WTC11 (cell line): ENCODE measurements at regions not wholly inside any gene's neighbourhood (a gene's known extent, or its start where the extent isn't known, plus 50 kb on each side); places are given as distances from the start of the nearest gene placed in this dataset.

Source experiments
- ATAC-seq: fragments of 200-7000 bp; cut with Tn5 transposase; 2 replicates; pipeline ENCODE4 v1.10.0; 2021; ENCODE audit warnings: mild to moderate bottlenecking, moderate library complexity
- CTCF ChIA-PET: fragments of 300-600 bp; sonication (Branson Sonifier 250); formaldehyde crosslinking; loops from one replicate; lab custom pipeline; 2021; ENCODE audit warnings: antibody characterized with exemption; lab: Charles Lee
- POLR2A ChIA-PET: fragments of 350-600 bp; sonication (Branson Sonifier 250); formaldehyde crosslinking; loops from one replicate; lab custom pipeline; 2021; ENCODE audit warnings: antibody characterized with exemption; lab: Charles Lee
- DNase-seq: peaks from one replicate; pipeline ENCODE4 v3.0.0; 2021; ENCODE audit warnings: low spot score
- H3K27ac Mint-ChIP-seq: 2 replicates; pipeline ENCODE4 v1.8.0; 2021; ENCODE audit warnings: mixed read lengths
- H3K27me3 Mint-ChIP-seq: 2 replicates; pipeline ENCODE4 v1.8.0; 2021; ENCODE audit warnings: low read depth, mild to moderate bottlenecking, moderate library complexity, mixed read lengths
- H3K36me3 Mint-ChIP-seq: 2 replicates; pipeline ENCODE4 v1.8.0; 2021; ENCODE audit warnings: mixed read lengths
- H3K4me1 Mint-ChIP-seq: 2 replicates; pipeline ENCODE4 v1.8.0; 2022; ENCODE audit warnings: mixed read lengths
- H3K4me3 Mint-ChIP-seq: 2 replicates; pipeline ENCODE4 v1.8.0; 2021; ENCODE audit warnings: mild to moderate bottlenecking, moderate library complexity, mixed read lengths
- H3K9me3 Mint-ChIP-seq: 2 replicates; pipeline ENCODE4 v1.8.0; 2021; ENCODE audit warnings: mixed read lengths
- FOXJ3 ChIP-seq: sonication (generic); formaldehyde crosslinking; IDR thresholded peaks from 2 replicates; pipeline ENCODE4 v1.9.0; 2021; ENCODE audit warnings: missing genetic modification reagents, mild to moderate bottlenecking, borderline replicate concordance
- FOXP1 ChIP-seq: sonication (generic); formaldehyde crosslinking; IDR thresholded peaks from 2 replicates; pipeline ENCODE4 v1.8.0; 2022; ENCODE audit warnings: missing genetic modification reagents, mild to moderate bottlenecking, moderate library complexity, borderline replicate concordance
- HMGA2 ChIP-seq: fragments of 250-450 bp; sonication (Bioruptor Pico); IDR thresholded peaks from 2 replicates; pipeline ENCODE4 v1.4.0; 2021; ENCODE audit warnings: mild to moderate bottlenecking, moderate library complexity
- JUN ChIP-seq: sonication (generic); formaldehyde crosslinking; IDR thresholded peaks from 2 replicates; pipeline ENCODE4 v1.8.0; 2023; ENCODE audit warnings: mild to moderate bottlenecking, missing genetic modification reagents
- KAT7 ChIP-seq: sonication (generic); formaldehyde crosslinking; IDR thresholded peaks from 2 replicates; pipeline ENCODE4 v1.8.1; 2023; ENCODE audit warnings: missing genetic modification reagents, mild to moderate bottlenecking, borderline replicate concordance
- NFATC4 ChIP-seq: fragments of 250-450 bp; sonication (Bioruptor Pico); IDR thresholded peaks from 2 replicates; pipeline ENCODE4 v1.9.0; 2021; ENCODE audit warnings: mild to moderate bottlenecking
- NFE2L1 ChIP-seq: sonication (generic); formaldehyde crosslinking; IDR thresholded peaks from 2 replicates; pipeline ENCODE4 v1.8.1; 2023; ENCODE audit warnings: missing genetic modification reagents
- NFYB ChIP-seq: sonication (generic); formaldehyde crosslinking; conservative IDR thresholded peaks from 2 replicates; pipeline ENCODE4 v1.8.0; 2022; ENCODE audit warnings: low read depth, missing genetic modification reagents
- RELA ChIP-seq: sonication (generic); formaldehyde crosslinking; IDR thresholded peaks from 2 replicates; pipeline ENCODE4 v1.8.1; 2022; ENCODE audit warnings: missing genetic modification reagents, mild to moderate bottlenecking, borderline replicate concordance
- RORB ChIP-seq: fragments of 250-450 bp; sonication (Bioruptor Pico); IDR thresholded peaks from 2 replicates; pipeline ENCODE4 v1.9.0; 2021; ENCODE audit warnings: mild to moderate bottlenecking
- TP53 ChIP-seq: sonication (generic); formaldehyde crosslinking; IDR thresholded peaks from 2 replicates; pipeline ENCODE4 v1.8.1; 2023; ENCODE audit warnings: mild to moderate bottlenecking, missing genetic modification reagents
- ZNF138 ChIP-seq: sonication (generic); formaldehyde crosslinking; conservative IDR thresholded peaks from 2 replicates; pipeline ENCODE4 v1.8.1; 2022; ENCODE audit warnings: mild to moderate bottlenecking, moderate library complexity, missing genetic modification reagents
- ZNF416 ChIP-seq: fragments of 250-450 bp; sonication (Bioruptor Pico); IDR thresholded peaks from 2 replicates; pipeline ENCODE4 v1.9.0; 2021; ENCODE audit warnings: mild to moderate bottlenecking, inconsistent platforms
- ZNF671 ChIP-seq: fragments of 250-450 bp; sonication (Bioruptor Pico); IDR thresholded peaks from 2 replicates; pipeline ENCODE4 v1.8.0; 2021; ENCODE audit warnings: mild to moderate bottlenecking
- TF ChIP-seq, protein P1 (sequence below): sonication (generic); formaldehyde crosslinking; IDR thresholded peaks from 2 replicates; pipeline ENCODE4 v1.8.0; 2022; ENCODE audit warnings: mild to moderate bottlenecking, missing genetic modification reagents
- TF ChIP-seq, protein P2 (sequence below): fragments of 250-450 bp; sonication (Bioruptor Pico); IDR thresholded peaks from 2 replicates; pipeline ENCODE4 v1.9.0; 2021; ENCODE audit warnings: mild to moderate bottlenecking
- TF ChIP-seq, protein P3 (sequence below): sonication (generic); formaldehyde crosslinking; conservative IDR thresholded peaks from 2 replicates; pipeline ENCODE4 v1.8.1; 2022; ENCODE audit warnings: mild to moderate bottlenecking, missing genetic modification reagents
- TF ChIP-seq, protein P4 (sequence below): sonication (generic); formaldehyde crosslinking; IDR thresholded peaks from 2 replicates; pipeline ENCODE4 v1.8.1; 2023; ENCODE audit warnings: mild to moderate bottlenecking, missing genetic modification reagents
- TF ChIP-seq, protein P5 (sequence below): sonication (generic); formaldehyde crosslinking; conservative IDR thresholded peaks from 2 replicates; pipeline ENCODE4 v1.8.1; 2023; ENCODE audit warnings: mild to moderate bottlenecking, low read depth, missing genetic modification reagents, moderate library complexity
- TF ChIP-seq, protein P6 (sequence below): sonication (generic); formaldehyde crosslinking; IDR thresholded peaks from 2 replicates; pipeline ENCODE4 v1.8.0; 2023; ENCODE audit warnings: missing genetic modification reagents
- TF ChIP-seq, protein P7 (sequence below): sonication (generic); formaldehyde crosslinking; IDR thresholded peaks from 2 replicates; pipeline ENCODE4 v1.8.1; 2022; ENCODE audit warnings: mild to moderate bottlenecking, missing genetic modification reagents, moderate library complexity, borderline replicate concordance

DNA sequence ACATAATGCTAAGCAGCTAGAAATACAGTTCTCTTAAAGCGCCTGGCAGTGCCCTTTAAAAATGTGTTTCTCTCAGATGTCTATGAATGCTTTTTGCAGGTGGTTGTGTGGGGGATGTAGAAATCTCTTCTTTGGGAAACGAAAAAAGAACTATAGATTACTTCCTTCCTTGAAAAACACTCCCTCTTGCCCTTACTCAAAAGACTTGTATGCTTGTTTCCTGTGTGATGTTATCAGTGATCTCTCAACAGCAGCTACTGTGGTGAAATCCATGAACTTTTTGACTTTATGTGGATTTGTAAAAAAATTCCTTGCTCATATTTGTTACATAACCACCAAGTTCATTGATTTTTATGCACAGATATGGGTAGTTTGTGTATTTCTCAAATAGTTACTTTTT lies 916.5 kb downstream of the QKI start:
- POLR2A ChIA-PET = no interaction called here
- H3K36me3 Mint-ChIP-seq = 0 out of 2 replicates have a peak, but pooled peaks cover 3% of the 10 kb centered on the region
- no peak overlapping the region for H3K4me3 Mint-ChIP-seq
- CTCF ChIA-PET = no interaction called here
- H3K27ac Mint-ChIP-seq = no peak overlapping the region
- H3K9me3 Mint-ChIP-seq = peaks cover 10% of the 10 kb centered on the region
- TF ChIP-seq, protein P1, sequence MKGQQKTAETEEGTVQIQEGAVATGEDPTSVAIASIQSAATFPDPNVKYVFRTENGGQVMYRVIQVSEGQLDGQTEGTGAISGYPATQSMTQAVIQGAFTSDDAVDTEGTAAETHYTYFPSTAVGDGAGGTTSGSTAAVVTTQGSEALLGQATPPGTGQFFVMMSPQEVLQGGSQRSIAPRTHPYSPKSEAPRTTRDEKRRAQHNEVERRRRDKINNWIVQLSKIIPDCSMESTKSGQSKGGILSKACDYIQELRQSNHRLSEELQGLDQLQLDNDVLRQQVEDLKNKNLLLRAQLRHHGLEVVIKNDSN (CRISPR knock-in tag) = no peak
- no peak for TF ChIP-seq FOXJ3 (CRISPR knock-in tag)
- no peak for TF ChIP-seq TP53 (CRISPR knock-in tag)
- TF ChIP-seq, protein P2, sequence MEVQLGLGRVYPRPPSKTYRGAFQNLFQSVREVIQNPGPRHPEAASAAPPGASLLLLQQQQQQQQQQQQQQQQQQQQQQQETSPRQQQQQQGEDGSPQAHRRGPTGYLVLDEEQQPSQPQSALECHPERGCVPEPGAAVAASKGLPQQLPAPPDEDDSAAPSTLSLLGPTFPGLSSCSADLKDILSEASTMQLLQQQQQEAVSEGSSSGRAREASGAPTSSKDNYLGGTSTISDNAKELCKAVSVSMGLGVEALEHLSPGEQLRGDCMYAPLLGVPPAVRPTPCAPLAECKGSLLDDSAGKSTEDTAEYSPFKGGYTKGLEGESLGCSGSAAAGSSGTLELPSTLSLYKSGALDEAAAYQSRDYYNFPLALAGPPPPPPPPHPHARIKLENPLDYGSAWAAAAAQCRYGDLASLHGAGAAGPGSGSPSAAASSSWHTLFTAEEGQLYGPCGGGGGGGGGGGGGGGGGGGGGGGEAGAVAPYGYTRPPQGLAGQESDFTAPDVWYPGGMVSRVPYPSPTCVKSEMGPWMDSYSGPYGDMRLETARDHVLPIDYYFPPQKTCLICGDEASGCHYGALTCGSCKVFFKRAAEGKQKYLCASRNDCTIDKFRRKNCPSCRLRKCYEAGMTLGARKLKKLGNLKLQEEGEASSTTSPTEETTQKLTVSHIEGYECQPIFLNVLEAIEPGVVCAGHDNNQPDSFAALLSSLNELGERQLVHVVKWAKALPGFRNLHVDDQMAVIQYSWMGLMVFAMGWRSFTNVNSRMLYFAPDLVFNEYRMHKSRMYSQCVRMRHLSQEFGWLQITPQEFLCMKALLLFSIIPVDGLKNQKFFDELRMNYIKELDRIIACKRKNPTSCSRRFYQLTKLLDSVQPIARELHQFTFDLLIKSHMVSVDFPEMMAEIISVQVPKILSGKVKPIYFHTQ (CRISPR knock-in tag) = no peak
- no peaks in the 10 kb centered on the region for H3K27me3 Mint-ChIP-seq
- DNase-seq (no peak), ATAC-seq (no peak)
- peaks cover 24% of the 10 kb centered on the region for H3K4me1 Mint-ChIP-seq

DNA sequence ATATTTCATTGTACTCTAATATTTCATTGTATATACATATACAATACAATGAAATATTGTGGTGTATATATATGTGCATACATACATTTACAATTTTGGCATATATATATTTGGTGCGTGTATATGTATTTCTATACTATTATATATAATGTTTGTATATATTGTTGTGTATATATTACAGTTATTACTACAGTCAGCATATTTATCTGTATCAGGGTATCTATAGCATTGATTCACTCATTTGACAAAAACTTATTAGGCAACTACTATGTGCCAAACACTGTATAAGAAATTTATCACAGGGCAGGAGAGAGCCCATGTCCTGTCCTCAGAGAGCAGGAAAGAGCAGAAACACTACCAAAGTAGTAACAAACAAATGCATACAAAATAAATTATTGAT lies 910.6 kb downstream of the QKI start:
- POLR2A ChIA-PET = no interaction called here
- Mint-ChIP-seq H3K4me3 (no peak overlapping the region), H3K36me3 (0 out of 2 replicates have a peak, but pooled peaks cover 3% of the 10 kb centered on the region), H3K27me3 (no peaks in the 10 kb centered on the region), H3K9me3 (peaks cover 17% of the 10 kb centered on the region), H3K4me1 (peaks cover 23% of the 10 kb centered on the region), H3K27ac (no peak overlapping the region)
- CTCF ChIA-PET = no interaction called here
- DNase-seq (no peak), ATAC-seq (no peak)
- TF ChIP-seq RELA (CRISPR knock-in tag) (no peak), JUN (no peak), NFATC4 (CRISPR knock-in tag) (no peak), ZNF671 (CRISPR knock-in tag) (no peak), NFE2L1 (CRISPR knock-in tag) (no peak), ZNF138 (CRISPR knock-in tag) (no peak), ZNF416 (CRISPR knock-in tag) (no peak), HMGA2 (no peak)
- TF ChIP-seq, protein P3, sequence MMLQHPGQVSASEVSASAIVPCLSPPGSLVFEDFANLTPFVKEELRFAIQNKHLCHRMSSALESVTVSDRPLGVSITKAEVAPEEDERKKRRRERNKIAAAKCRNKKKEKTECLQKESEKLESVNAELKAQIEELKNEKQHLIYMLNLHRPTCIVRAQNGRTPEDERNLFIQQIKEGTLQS = no peak
- TF ChIP-seq, protein P4, sequence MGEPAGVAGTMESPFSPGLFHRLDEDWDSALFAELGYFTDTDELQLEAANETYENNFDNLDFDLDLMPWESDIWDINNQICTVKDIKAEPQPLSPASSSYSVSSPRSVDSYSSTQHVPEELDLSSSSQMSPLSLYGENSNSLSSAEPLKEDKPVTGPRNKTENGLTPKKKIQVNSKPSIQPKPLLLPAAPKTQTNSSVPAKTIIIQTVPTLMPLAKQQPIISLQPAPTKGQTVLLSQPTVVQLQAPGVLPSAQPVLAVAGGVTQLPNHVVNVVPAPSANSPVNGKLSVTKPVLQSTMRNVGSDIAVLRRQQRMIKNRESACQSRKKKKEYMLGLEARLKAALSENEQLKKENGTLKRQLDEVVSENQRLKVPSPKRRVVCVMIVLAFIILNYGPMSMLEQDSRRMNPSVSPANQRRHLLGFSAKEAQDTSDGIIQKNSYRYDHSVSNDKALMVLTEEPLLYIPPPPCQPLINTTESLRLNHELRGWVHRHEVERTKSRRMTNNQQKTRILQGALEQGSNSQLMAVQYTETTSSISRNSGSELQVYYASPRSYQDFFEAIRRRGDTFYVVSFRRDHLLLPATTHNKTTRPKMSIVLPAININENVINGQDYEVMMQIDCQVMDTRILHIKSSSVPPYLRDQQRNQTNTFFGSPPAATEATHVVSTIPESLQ (CRISPR knock-in tag) = no peak
- TF ChIP-seq, protein P5, sequence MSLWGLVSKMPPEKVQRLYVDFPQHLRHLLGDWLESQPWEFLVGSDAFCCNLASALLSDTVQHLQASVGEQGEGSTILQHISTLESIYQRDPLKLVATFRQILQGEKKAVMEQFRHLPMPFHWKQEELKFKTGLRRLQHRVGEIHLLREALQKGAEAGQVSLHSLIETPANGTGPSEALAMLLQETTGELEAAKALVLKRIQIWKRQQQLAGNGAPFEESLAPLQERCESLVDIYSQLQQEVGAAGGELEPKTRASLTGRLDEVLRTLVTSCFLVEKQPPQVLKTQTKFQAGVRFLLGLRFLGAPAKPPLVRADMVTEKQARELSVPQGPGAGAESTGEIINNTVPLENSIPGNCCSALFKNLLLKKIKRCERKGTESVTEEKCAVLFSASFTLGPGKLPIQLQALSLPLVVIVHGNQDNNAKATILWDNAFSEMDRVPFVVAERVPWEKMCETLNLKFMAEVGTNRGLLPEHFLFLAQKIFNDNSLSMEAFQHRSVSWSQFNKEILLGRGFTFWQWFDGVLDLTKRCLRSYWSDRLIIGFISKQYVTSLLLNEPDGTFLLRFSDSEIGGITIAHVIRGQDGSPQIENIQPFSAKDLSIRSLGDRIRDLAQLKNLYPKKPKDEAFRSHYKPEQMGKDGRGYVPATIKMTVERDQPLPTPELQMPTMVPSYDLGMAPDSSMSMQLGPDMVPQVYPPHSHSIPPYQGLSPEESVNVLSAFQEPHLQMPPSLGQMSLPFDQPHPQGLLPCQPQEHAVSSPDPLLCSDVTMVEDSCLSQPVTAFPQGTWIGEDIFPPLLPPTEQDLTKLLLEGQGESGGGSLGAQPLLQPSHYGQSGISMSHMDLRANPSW = no peak

DNA sequence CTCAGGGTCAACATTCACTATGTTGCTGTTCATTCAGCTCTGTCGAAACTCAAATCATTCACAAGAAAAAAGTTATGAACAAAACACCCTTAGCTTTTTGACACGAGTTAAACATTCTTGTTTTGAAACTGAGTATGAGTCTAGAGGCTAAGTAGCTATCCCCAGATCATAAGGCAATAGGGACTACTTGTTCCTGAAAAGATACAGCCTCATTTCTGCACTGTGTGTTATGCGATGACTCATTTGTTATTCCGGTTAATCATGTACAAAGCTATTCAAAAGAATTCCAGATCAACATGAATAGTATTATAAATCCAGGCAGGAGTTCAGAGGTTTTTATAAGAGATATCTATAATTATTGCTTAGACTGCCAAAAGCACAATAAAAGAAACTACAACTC lies 908.0 kb downstream of the QKI start:
- TF ChIP-seq FOXP1 (CRISPR knock-in tag) (no peak), NFYB (no peak), KAT7 (CRISPR knock-in tag) (no peak), RORB (CRISPR knock-in tag) (no peak)
- TF ChIP-seq, protein P6, sequence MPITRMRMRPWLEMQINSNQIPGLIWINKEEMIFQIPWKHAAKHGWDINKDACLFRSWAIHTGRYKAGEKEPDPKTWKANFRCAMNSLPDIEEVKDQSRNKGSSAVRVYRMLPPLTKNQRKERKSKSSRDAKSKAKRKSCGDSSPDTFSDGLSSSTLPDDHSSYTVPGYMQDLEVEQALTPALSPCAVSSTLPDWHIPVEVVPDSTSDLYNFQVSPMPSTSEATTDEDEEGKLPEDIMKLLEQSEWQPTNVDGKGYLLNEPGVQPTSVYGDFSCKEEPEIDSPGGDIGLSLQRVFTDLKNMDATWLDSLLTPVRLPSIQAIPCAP (CRISPR knock-in tag) = no peak
- TF ChIP-seq, protein P4 (CRISPR knock-in tag) = no peak
- TF ChIP-seq, protein P7, sequence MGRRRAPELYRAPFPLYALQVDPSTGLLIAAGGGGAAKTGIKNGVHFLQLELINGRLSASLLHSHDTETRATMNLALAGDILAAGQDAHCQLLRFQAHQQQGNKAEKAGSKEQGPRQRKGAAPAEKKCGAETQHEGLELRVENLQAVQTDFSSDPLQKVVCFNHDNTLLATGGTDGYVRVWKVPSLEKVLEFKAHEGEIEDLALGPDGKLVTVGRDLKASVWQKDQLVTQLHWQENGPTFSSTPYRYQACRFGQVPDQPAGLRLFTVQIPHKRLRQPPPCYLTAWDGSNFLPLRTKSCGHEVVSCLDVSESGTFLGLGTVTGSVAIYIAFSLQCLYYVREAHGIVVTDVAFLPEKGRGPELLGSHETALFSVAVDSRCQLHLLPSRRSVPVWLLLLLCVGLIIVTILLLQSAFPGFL (CRISPR knock-in tag) = no peak
- Mint-ChIP-seq H3K4me3 (no peak overlapping the region), H3K4me1 (peaks cover 12% of the 10 kb centered on the region), H3K27me3 (no peaks in the 10 kb centered on the region), H3K27ac (no peak overlapping the region), H3K9me3 (peaks cover 17% of the 10 kb centered on the region), H3K36me3 (0 out of 2 replicates have a peak, but pooled peaks cover 3% of the 10 kb centered on the region)
- DNase-seq = no peak
- CTCF ChIA-PET = no interaction called here
- ATAC-seq = no peak
- POLR2A ChIA-PET = no interaction called here
